NCI-H1048 (cell line): ENCODE measurements at regions not wholly inside any gene's neighbourhood (a gene's known extent, or its start where the extent isn't known, plus 50 kb on each side); places are given as distances from the start of the nearest gene placed in this dataset.

Experiments used
- DNase-seq: peaks from one replicate; lab custom pipeline; 2025; lab: John Stamatoyannopoulos, UW

- no peak for DNase-seq
These were observed 764.0 kb upstream of the DPPA4 start for GRCh38 chr3:110101361-110101760.

- no peak for DNase-seq
These were observed 769.5 kb upstream of the DPPA4 start for GRCh38 chr3:110106805-110107204.

- no peak for DNase-seq
These were observed 786.6 kb upstream of the DPPA4 start for GRCh38 chr3:110123946-110124345.

- no peak for DNase-seq
These were observed 788.7 kb upstream of the DPPA4 start for GRCh38 chr3:110126065-110126464.

GRCh38 chr3:110133971-110134370 lies 796.6 kb upstream of the DPPA4 start:
- DNase-seq, result no peak

GRCh38 chr3:110139048-110139447 lies 801.7 kb upstream of the DPPA4 start:
- DNase-seq, result no peak

- no peak for DNase-seq
These were observed 802.5 kb upstream of the DPPA4 start for GRCh38 chr3:110139821-110140220.

GRCh38 chr3:110149763-110150162 lies 812.4 kb upstream of the DPPA4 start:
- no peak for DNase-seq

GRCh38 chr3:110157221-110157620 lies 819.9 kb upstream of the DPPA4 start:
- no peak for DNase-seq

GRCh38 chr3:110164632-110165369 lies 827.5 kb upstream of the DPPA4 start:
- DNase-seq, result no peak

GRCh38 chr3:110165370-110165743 lies 828.0 kb upstream of the DPPA4 start:
- no peak for DNase-seq

GRCh38 chr3:110165753-110166152 lies 828.4 kb upstream of the DPPA4 start:
- no peak for DNase-seq

- DNase-seq, result no peak
These were observed 829.4 kb upstream of the DPPA4 start for GRCh38 chr3:110166791-110167190.

GRCh38 chr3:110174908-110175307 lies 837.6 kb upstream of the DPPA4 start:
- DNase-seq, result no peak

GRCh38 chr3:110178965-110179364 lies 841.6 kb upstream of the DPPA4 start:
- DNase-seq, result no peak

GRCh38 chr3:110180733-110181132 lies 843.4 kb upstream of the DPPA4 start:
- no peak for DNase-seq

GRCh38 chr3:110181226-110181625 lies 843.9 kb upstream of the DPPA4 start:
- DNase-seq, result no peak

GRCh38 chr3:110184536-110184935 lies 847.2 kb upstream of the DPPA4 start:
- no peak for DNase-seq

GRCh38 chr3:110193074-110193473 lies 855.7 kb upstream of the DPPA4 start:
- no peak for DNase-seq

GRCh38 chr3:110198717-110199587 lies 861.6 kb upstream of the DPPA4 start:
- DNase-seq, result no peak

GRCh38 chr3:110199588-110199943 lies 862.2 kb upstream of the DPPA4 start:
- no peak for DNase-seq

GRCh38 chr3:110210086-110210660 lies 861.4 kb upstream of the NECTIN3 start:
- no peak for DNase-seq

- no peak for DNase-seq
These were observed 845.0 kb upstream of the NECTIN3 start for GRCh38 chr3:110226645-110227044.
